HepG2 (cell line): ENCODE measurements at regions not wholly inside any gene's neighbourhood (a gene's known extent, or its start where the extent isn't known, plus 50 kb on each side); places are given as distances from the start of the nearest gene placed in this dataset.
A peak's percentile ranks its signal among the peaks of the same experiment; 100 is the strongest.

Experiments
- AFF4 ChIP-seq: sonication (generic); formaldehyde crosslinking; IDR thresholded peaks from 2 replicates; pipeline ENCODE4 v1.4.0; 2020; ENCODE audit warnings: missing genetic modification reagents
- ARNT ChIP-seq: fragments of 450-650 bp; IDR thresholded peaks from 2 replicates; pipeline ENCODE4 v1.6.1; 2017
- CERS6 ChIP-seq: sonication (generic); formaldehyde crosslinking; IDR thresholded peaks from 2 replicates; pipeline ENCODE4 v1.5.0; 2020; ENCODE audit warnings: missing genetic modification reagents
- EHMT2 ChIP-seq: fragments of 200-600 bp; sonication (generic); IDR thresholded peaks from 2 replicates; pipeline ENCODE4 v1.7.0; 2017; ENCODE audit warnings: antibody characterized with exemption, low read depth, low read length, borderline replicate concordance
- ELF4 ChIP-seq: sonication (generic); formaldehyde crosslinking; IDR thresholded peaks from 2 replicates; pipeline ENCODE4 v1.5.0; 2020; ENCODE audit warnings: missing genetic modification reagents, mild to moderate bottlenecking, moderate library complexity, borderline replicate concordance
- FOXJ3 ChIP-seq: sonication (generic); formaldehyde crosslinking; IDR thresholded peaks from 2 replicates; pipeline ENCODE4 v1.4.0; 2020; ENCODE audit warnings: missing genetic modification reagents, mild to moderate bottlenecking, borderline replicate concordance
- FOXP1 ChIP-seq, 2 experiments: fragments of 450-650 bp in 1 of 2; IDR thresholded peaks; 2 replicates each; pipeline ENCODE4 v1.6.1; 2017 to 2018; ENCODE audit warnings: antibody characterized with exemption in 1 of 2
- NFE2 ChIP-seq: sonication (generic); formaldehyde crosslinking; IDR thresholded peaks from 2 replicates; pipeline ENCODE4 v1.4.0; 2020; ENCODE audit warnings: missing genetic modification reagents
- PAWR ChIP-seq: sonication (generic); formaldehyde crosslinking; IDR thresholded peaks from 2 replicates; pipeline ENCODE4 v1.4.0; 2020; ENCODE audit warnings: missing genetic modification reagents, mild to moderate bottlenecking, borderline replicate concordance
- PHB2 ChIP-seq: fragments of 450-650 bp; IDR thresholded peaks from 2 replicates; pipeline ENCODE4 v1.6.1; 2018; ENCODE audit not compliant: partially characterized antibody
- SIN3B ChIP-seq: fragments of 150-350 bp; IDR thresholded peaks from 2 replicates; pipeline ENCODE4 v1.6.1; 2014; ENCODE audit warnings: low read length
- SMARCC2 ChIP-seq: fragments of 450-650 bp; IDR thresholded peaks from 2 replicates; pipeline ENCODE4 v1.6.1; 2017; ENCODE audit warnings: antibody characterized with exemption, mild to moderate bottlenecking
- ZBTB1 ChIP-seq: sonication (generic); formaldehyde crosslinking; IDR thresholded peaks from 2 replicates; pipeline ENCODE4 v1.4.0; 2020; ENCODE audit warnings: missing genetic modification reagents, borderline replicate concordance
- ZNF230 ChIP-seq: sonication (generic); formaldehyde crosslinking; IDR thresholded peaks from 2 replicates; pipeline ENCODE4 v1.4.0; 2020; ENCODE audit warnings: mild to moderate bottlenecking, missing genetic modification reagents
- ZNF234 ChIP-seq: sonication (generic); formaldehyde crosslinking; conservative IDR thresholded peaks from 2 replicates; pipeline ENCODE4 v1.5.1; 2020; ENCODE audit warnings: mild to moderate bottlenecking, missing genetic modification reagents
- ZNF260 ChIP-seq: sonication (generic); formaldehyde crosslinking; IDR thresholded peaks from 2 replicates; pipeline ENCODE4 v1.4.0; 2020; ENCODE audit warnings: missing genetic modification reagents, low read depth, mild to moderate bottlenecking, borderline replicate concordance
- ZNF432 ChIP-seq: sonication (generic); formaldehyde crosslinking; IDR thresholded peaks from 2 replicates; pipeline ENCODE4 v1.5.0; 2020; ENCODE audit warnings: missing genetic modification reagents, mild to moderate bottlenecking, borderline replicate concordance
- ZNF614 ChIP-seq: IDR thresholded peaks from 2 replicates; pipeline ENCODE4 v1.6.1; 2018; ENCODE audit warnings: missing biosample characterization, missing genetic modification reagents, inconsistent platforms, borderline replicate concordance
- ZNF615 ChIP-seq: sonication (generic); formaldehyde crosslinking; IDR thresholded peaks from 2 replicates; pipeline ENCODE4 v1.5.0; 2020; ENCODE audit warnings: mild to moderate bottlenecking, missing genetic modification reagents, borderline replicate concordance
- ZNF720 ChIP-seq: sonication (generic); formaldehyde crosslinking; IDR thresholded peaks from 2 replicates; pipeline ENCODE4 v1.4.0; 2020; ENCODE audit warnings: missing genetic modification reagents
- ZNF773 ChIP-seq: sonication (generic); formaldehyde crosslinking; IDR thresholded peaks from 2 replicates; pipeline ENCODE4 v1.4.0; 2020; ENCODE audit warnings: missing genetic modification reagents, borderline replicate concordance
- ZNF839 ChIP-seq: sonication (generic); formaldehyde crosslinking; IDR thresholded peaks from 2 replicates; pipeline ENCODE4 v1.4.0; 2020; ENCODE audit warnings: missing genetic modification reagents, mild to moderate bottlenecking, borderline replicate concordance
- ZNF850 ChIP-seq: sonication (generic); formaldehyde crosslinking; conservative IDR thresholded peaks from 2 replicates; pipeline ENCODE4 v1.9.0; 2021; ENCODE audit warnings: mild to moderate bottlenecking, missing genetic modification reagents
- ZSCAN12 ChIP-seq: sonication (generic); formaldehyde crosslinking; IDR thresholded peaks from 2 replicates; pipeline ENCODE4 v1.9.0; 2021; ENCODE audit warnings: mild to moderate bottlenecking, missing genetic modification reagents
- TF ChIP-seq, protein P1 (sequence below): sonication (generic); formaldehyde crosslinking; IDR thresholded peaks from 2 replicates; pipeline ENCODE4 v1.4.0; 2020; ENCODE audit warnings: missing genetic modification reagents

GRCh38 chr3:193843474-193844301 lies 250.7 kb downstream of the OPA1 start (continued):
- no peak for TF ChIP-seq PHB2
- TF ChIP-seq FOXP1 (IDR thresholded peaks at IDR 0.05): no peak
- TF ChIP-seq FOXP1 (CRISPR knock-in tag; IDR thresholded peaks at IDR 0.05): 0 out of 2 replicates have a peak, but pooled peaks have one; percentile 19
- TF ChIP-seq ZNF773 (CRISPR knock-in tag): no peak
- no peak for TF ChIP-seq ZNF850 (CRISPR knock-in tag)
- TF ChIP-seq SIN3B: no peak
- no peak for TF ChIP-seq EHMT2
- TF ChIP-seq PAWR (CRISPR knock-in tag): no peak
- TF ChIP-seq ZBTB1 (CRISPR knock-in tag): no peak
- TF ChIP-seq NFE2 (CRISPR knock-in tag): no peak
- TF ChIP-seq ZNF720 (CRISPR knock-in tag): no peak
- no peak for TF ChIP-seq AFF4
- TF ChIP-seq ZNF615 (CRISPR knock-in tag): no peak
- no peak for TF ChIP-seq FOXJ3 (CRISPR knock-in tag)
- TF ChIP-seq ZNF432 (CRISPR knock-in tag): no peak
- no peak for TF ChIP-seq SMARCC2
- no peak for TF ChIP-seq ARNT
- no peak for TF ChIP-seq ZNF260 (CRISPR knock-in tag)
- no peak for TF ChIP-seq ZNF234 (CRISPR knock-in tag)
- TF ChIP-seq ZNF614 (CRISPR knock-in tag): no peak
- TF ChIP-seq ZNF839: no peak
- TF ChIP-seq ELF4 (CRISPR knock-in tag): no peak
- TF ChIP-seq ZSCAN12 (CRISPR knock-in tag): no peak
- TF ChIP-seq, protein P1, sequence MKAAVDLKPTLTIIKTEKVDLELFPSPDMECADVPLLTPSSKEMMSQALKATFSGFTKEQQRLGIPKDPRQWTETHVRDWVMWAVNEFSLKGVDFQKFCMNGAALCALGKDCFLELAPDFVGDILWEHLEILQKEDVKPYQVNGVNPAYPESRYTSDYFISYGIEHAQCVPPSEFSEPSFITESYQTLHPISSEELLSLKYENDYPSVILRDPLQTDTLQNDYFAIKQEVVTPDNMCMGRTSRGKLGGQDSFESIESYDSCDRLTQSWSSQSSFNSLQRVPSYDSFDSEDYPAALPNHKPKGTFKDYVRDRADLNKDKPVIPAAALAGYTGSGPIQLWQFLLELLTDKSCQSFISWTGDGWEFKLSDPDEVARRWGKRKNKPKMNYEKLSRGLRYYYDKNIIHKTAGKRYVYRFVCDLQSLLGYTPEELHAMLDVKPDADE (CRISPR knock-in tag): no peak
- no peak for TF ChIP-seq ZNF230 (CRISPR knock-in tag)
- TF ChIP-seq CERS6: no peak
